Retinal pigment epithelial cell (primary cell): ENCODE measurements at regions not wholly inside any gene's neighbourhood (a gene's known extent, or its start where the extent isn't known, plus 50 kb on each side); places are given as distances from the start of the nearest gene placed in this dataset.
"Not testable (repeated sequence)": the region's sequence is repeated elsewhere in the genome, so short reads cannot be mapped to it uniquely, and the experiment has no call there.

Source experiments
- DNase-seq: peaks from one replicate; pipeline ENCODE4 v3.0.0-alpha.2; 2010; ENCODE audit warnings: low read depth
- H3K4me3 ChIP-seq: 2 replicates; pipeline ENCODE4 v1.5.1; 2011; ENCODE audit warnings: mild to moderate bottlenecking, low read length, control low read depth, moderate library complexity
- TF ChIP-seq, protein P1 (sequence below): conservative IDR thresholded peaks from 2 replicates; pipeline ENCODE4 v1.5.1; 2011; ENCODE audit warnings: low read depth, low read length, control low read depth, inconsistent platforms

DNA sequence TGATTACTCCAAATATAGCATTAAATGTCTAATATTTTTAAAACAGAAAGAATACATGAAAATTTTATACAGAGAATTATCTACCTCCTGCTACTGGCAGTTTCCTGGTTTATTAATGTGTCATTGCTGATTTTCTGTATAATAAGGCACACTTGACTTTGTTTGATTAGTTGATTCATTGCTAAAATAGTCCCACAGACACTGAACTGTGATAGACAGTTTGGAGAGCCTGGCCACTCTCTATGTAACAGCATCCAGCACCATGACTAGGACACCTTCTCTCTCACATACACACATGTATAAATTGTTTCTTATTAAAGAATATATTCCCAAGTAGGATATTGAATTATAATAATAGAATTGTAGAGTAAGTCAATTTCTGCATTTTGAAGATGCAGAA is 368.5 kb upstream of the SNX7 start:
- no peak for DNase-seq
- H3K4me3 ChIP-seq: no peak overlapping the region
- TF ChIP-seq, protein P1, sequence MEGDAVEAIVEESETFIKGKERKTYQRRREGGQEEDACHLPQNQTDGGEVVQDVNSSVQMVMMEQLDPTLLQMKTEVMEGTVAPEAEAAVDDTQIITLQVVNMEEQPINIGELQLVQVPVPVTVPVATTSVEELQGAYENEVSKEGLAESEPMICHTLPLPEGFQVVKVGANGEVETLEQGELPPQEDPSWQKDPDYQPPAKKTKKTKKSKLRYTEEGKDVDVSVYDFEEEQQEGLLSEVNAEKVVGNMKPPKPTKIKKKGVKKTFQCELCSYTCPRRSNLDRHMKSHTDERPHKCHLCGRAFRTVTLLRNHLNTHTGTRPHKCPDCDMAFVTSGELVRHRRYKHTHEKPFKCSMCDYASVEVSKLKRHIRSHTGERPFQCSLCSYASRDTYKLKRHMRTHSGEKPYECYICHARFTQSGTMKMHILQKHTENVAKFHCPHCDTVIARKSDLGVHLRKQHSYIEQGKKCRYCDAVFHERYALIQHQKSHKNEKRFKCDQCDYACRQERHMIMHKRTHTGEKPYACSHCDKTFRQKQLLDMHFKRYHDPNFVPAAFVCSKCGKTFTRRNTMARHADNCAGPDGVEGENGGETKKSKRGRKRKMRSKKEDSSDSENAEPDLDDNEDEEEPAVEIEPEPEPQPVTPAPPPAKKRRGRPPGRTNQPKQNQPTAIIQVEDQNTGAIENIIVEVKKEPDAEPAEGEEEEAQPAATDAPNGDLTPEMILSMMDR: no peak

DNA sequence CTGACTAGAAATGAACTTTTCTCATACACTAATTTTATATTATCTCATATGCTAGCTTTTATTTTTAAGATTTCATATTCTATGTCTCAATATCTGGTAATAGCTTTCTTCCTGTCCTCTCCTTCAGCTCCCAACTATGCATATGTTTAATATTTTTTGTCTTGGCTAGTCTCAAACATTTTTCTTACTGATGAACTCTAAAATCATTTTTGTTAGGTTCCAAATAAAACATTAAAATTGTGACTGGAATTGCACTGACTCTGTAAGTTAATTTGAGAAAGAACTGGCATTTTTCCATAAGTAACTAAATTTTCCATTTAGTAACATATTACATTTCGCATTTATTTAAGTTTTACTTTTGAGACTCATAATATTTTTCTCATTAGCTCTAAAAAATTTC is 368.5 kb upstream of the DPYD start:
- TF ChIP-seq, protein P1: no peak
- H3K4me3 ChIP-seq: no peak overlapping the region
- no peak for DNase-seq

- TF ChIP-seq, protein P1: no peak
- no peak for DNase-seq
- H3K4me3 ChIP-seq: no peak overlapping the region
These were observed 367.7 kb upstream of the DPYD start for GRCh38 chr1:98288494-98288893.

DNA sequence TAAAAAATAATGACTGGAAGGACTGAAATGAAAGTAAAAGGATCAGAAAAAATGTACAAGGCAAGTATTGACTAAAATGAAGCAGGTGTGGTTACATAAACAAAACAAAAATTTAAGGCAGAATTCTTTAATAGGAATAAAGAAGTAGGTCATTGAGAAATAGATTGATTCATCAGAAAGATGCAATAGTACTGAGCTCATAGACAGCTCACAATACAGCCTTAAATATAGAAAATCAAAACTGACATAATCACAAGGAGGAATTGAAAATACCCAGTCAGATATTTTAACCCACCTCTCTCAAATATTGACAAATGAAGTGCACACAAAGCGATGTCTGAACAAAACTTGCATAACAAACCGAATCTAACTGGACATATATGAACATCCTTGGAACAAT is 366.8 kb upstream of the DPYD start:
- DNase-seq: no peak
- H3K4me3 ChIP-seq: no peak overlapping the region
- TF ChIP-seq, protein P1: no peak

DNA sequence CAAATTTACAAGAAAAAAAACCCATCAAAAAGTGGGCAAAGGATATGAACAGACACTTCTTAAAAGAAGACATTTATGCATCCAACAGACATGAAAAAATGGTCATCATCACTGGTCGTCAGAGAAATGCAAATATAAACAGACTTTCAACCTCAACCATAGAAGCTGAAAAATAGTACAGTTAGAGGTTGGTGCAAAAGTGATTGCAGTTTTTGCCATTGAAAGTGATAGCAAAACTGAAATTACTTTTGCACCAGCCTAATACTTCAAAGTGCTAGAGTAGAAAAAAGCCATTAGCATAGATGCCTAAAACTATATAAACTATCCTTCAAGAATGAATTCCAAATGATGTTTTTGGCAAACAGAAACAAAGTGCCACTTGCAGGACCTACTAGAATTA is 365.8 kb upstream of the DPYD start:
- no peak overlapping the region for H3K4me3 ChIP-seq
- no peak for DNase-seq
- TF ChIP-seq, protein P1: no peak

- DNase-seq: not testable (repeated sequence)
These were observed 364.5 kb upstream of the DPYD start for GRCh38 chr1:98285286-98285685.

DNA sequence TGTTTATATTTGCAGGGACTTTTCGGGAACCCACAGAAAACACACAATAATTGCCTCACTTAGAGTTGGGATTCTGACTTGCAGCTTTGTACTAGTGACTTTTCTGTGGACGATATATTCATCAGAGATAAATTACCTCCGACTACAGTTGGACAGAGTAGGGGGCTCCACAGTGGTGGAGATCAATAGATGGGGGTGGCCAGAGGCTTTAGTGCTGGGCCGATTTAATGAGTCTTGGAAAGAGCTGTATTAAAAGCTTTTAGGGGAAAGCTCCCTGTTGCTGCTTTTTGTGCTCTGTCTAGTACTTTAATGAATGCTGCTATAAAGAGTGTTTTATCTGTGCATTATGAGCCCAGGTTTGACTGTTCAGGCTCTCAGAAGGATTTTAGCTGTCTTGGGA is 359.2 kb upstream of the DPYD start:
- DNase-seq: no peak
- H3K4me3 ChIP-seq: no peak overlapping the region
- TF ChIP-seq, protein P1: no peak

More at GRCh38 chr1:98285286-98285685, 364.5 kb upstream of the DPYD start:
- not testable (repeated sequence) for H3K4me3 ChIP-seq

DNA sequence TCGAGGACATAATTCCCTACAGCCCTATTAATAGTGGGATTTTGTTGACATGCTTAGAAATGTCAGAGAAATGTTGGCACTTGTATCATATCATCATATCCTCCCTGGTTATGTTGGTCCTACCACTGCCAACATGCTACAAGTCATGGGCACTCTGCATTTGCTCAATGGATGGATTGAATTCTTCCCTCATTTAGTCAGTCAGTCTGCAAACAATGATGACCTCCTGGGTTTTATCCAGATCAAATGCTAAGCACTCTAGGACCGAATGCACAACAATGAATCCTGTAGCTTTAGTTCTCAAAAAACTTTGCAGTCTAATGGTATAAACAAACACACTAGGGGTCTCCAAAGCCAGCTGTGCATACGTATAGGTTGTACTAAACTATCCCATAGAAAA is 357.2 kb upstream of the DPYD start:
- no peak overlapping the region for H3K4me3 ChIP-seq
- TF ChIP-seq, protein P1: no peak
- no peak for DNase-seq
